MM.1S (cell line): ENCODE measurements at regions not wholly inside any gene's neighbourhood (a gene's known extent, or its start where the extent isn't known, plus 50 kb on each side); places are given as distances from the start of the nearest gene placed in this dataset.

Experiments used
- DNase-seq: peaks from one replicate; pipeline ENCODE4 v3.0.0-alpha.2; 2015
- H2AFZ ChIP-seq: fragments of 300-600 bp; sonication (generic); 2 replicates; pipeline ENCODE4 v1.6.0; 2016; ENCODE audit warnings: antibody characterized with exemption, low read length
- H3F3A ChIP-seq: fragments of 300-600 bp; sonication (generic); 2 replicates; pipeline ENCODE4 v1.6.1; 2016; ENCODE audit warnings: mild to moderate bottlenecking, antibody characterized with exemption, low read length, moderate library complexity, mixed read lengths; ENCODE audit not compliant: insufficient read depth
- H3K27ac ChIP-seq: fragments of 300-600 bp; sonication (generic); 2 replicates; pipeline ENCODE4 v1.5.1; 2016; ENCODE audit warnings: mild to moderate bottlenecking, low read length
- H3K27me3 ChIP-seq: fragments of 300-600 bp; sonication (generic); replicated peaks from 2 replicates; pipeline ENCODE4 v1.6.0; 2016; ENCODE audit warnings: low read length; ENCODE audit not compliant: insufficient read depth
- H3K36me3 ChIP-seq: fragments of 300-600 bp; sonication (generic); replicated peaks from 2 replicates; pipeline ENCODE4 v1.6.1; 2016; ENCODE audit warnings: mild to moderate bottlenecking, low read length, mixed read lengths; ENCODE audit not compliant: insufficient read depth
- H3K4me1 ChIP-seq: fragments of 300-600 bp; sonication (generic); 2 replicates; pipeline ENCODE4 v1.6.1; 2016; ENCODE audit warnings: low read length, mixed read lengths
- H3K4me2 ChIP-seq: fragments of 300-600 bp; sonication (generic); 2 replicates; pipeline ENCODE4 v1.6.0; 2016; ENCODE audit warnings: low read depth, low read length
- H3K4me3 ChIP-seq: fragments of 300-600 bp; sonication (generic); 2 replicates; pipeline ENCODE4 v1.5.1; 2016; ENCODE audit warnings: low read length, mixed read lengths
- H3K79me2 ChIP-seq: fragments of 300-600 bp; sonication (generic); 2 replicates; pipeline ENCODE4 v1.6.1; 2016; ENCODE audit warnings: mixed run types, low read length, mixed read lengths
- H3K9ac ChIP-seq: fragments of 300-600 bp; sonication (generic); 2 replicates; pipeline ENCODE4 v1.6.1; 2016; ENCODE audit warnings: low read length, mixed read lengths
- H3K9me2 ChIP-seq: fragments of 300-600 bp; sonication (generic); replicated peaks from 2 replicates; pipeline ENCODE4 v1.6.1; 2016; ENCODE audit warnings: mild to moderate bottlenecking, low read length, mixed read lengths; ENCODE audit not compliant: insufficient read depth
- H3K9me3 ChIP-seq: fragments of 300-600 bp; sonication (generic); replicated peaks from 2 replicates; pipeline ENCODE4 v1.6.1; 2016; ENCODE audit warnings: mild to moderate bottlenecking, low read length, mixed read lengths; ENCODE audit not compliant: insufficient read depth
- H4K20me1 ChIP-seq: fragments of 300-600 bp; sonication (generic); 2 replicates; pipeline ENCODE4 v1.6.1; 2016; ENCODE audit warnings: mild to moderate bottlenecking, low read length, moderate library complexity, mixed read lengths; ENCODE audit not compliant: insufficient read depth
- EZH2 ChIP-seq: fragments of 300-600 bp; sonication (generic); optimal IDR thresholded peaks from 2 replicates; pipeline ENCODE3; 2017; ENCODE audit warnings: low read depth, mild to moderate bottlenecking, antibody characterized with exemption, low read length, mixed read lengths
- EZH2phosphoT487 ChIP-seq: fragments of 300-600 bp; sonication (generic); IDR thresholded peaks from 2 replicates; pipeline ENCODE4 v1.6.1; 2018; ENCODE audit warnings: antibody characterized with exemption, low read length
- TF ChIP-seq, protein P1 (sequence below): fragments of 300-600 bp; sonication (generic); IDR thresholded peaks from 2 replicates; pipeline ENCODE4 v1.5.1; 2016; ENCODE audit warnings: antibody characterized with exemption, low read length, mixed read lengths

DNA sequence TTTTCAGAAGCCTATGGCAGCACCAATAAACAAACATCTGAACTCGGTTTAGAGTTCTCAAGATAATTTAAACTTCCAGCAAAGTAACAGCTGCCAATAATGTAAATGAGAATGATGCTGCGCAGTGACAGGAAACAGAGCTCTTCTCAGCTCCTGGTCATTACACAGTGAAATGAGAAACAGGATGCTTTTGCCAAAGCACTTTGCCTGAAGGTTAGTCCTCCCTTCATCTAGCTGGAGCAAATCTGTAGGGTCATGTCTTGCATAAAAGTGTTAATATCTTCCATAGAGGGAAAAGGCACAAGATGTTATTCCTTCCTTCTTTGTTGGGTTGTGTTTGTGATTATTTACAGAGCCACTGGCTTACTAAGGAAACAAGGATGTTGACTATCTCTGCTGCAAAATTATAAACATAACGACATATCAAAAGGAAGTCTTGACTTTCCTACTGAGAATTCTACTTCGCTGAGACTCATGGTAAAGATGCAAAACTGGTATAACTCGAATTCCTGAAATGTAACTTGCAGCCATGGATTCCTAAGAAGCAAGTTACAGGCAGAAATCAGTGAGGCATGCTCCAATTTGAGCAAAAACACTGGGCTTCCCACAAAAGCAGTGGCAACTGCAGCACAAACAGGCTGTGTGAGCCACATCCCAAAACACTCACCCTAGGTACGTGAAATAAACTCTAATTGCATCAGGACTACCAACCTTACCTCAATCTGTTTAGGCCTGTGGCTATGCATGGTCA lies 102.5 kb upstream of the BEND6 start:
- H3K9me3 ChIP-seq, result no peaks in the 10 kb centered on the region
- peak overlapping the region; percentile 21; the same call in 1 of the 2 replicates for H3K27ac ChIP-seq
- H3K9me2 ChIP-seq, result no peaks in the 10 kb centered on the region
- H4K20me1 ChIP-seq, result no peaks in the 10 kb centered on the region
- H3K27me3 ChIP-seq, result no peaks in the 10 kb centered on the region
- H3K4me3 ChIP-seq, result peak overlapping the region; percentile 43
- DNase-seq, result no peak
- H3K36me3 ChIP-seq, result no peaks in the 10 kb centered on the region
- TF ChIP-seq EZH2, result no peak
- no peak for TF ChIP-seq EZH2phosphoT487
- TF ChIP-seq, protein P1, sequence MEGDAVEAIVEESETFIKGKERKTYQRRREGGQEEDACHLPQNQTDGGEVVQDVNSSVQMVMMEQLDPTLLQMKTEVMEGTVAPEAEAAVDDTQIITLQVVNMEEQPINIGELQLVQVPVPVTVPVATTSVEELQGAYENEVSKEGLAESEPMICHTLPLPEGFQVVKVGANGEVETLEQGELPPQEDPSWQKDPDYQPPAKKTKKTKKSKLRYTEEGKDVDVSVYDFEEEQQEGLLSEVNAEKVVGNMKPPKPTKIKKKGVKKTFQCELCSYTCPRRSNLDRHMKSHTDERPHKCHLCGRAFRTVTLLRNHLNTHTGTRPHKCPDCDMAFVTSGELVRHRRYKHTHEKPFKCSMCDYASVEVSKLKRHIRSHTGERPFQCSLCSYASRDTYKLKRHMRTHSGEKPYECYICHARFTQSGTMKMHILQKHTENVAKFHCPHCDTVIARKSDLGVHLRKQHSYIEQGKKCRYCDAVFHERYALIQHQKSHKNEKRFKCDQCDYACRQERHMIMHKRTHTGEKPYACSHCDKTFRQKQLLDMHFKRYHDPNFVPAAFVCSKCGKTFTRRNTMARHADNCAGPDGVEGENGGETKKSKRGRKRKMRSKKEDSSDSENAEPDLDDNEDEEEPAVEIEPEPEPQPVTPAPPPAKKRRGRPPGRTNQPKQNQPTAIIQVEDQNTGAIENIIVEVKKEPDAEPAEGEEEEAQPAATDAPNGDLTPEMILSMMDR, result no peak
- peak overlapping the region; percentile 66 for H2AFZ ChIP-seq
- H3K4me2 ChIP-seq, result peak overlapping the region; percentile 67
- no peaks in the 10 kb centered on the region for H3F3A ChIP-seq
- H3K79me2 ChIP-seq, result no peaks in the 10 kb centered on the region
- peak overlapping the region; percentile 15; the same call in 1 of the 2 replicates for H3K9ac ChIP-seq
- H3K4me1 ChIP-seq, result peaks cover 18% of the 10 kb centered on the region

DNA sequence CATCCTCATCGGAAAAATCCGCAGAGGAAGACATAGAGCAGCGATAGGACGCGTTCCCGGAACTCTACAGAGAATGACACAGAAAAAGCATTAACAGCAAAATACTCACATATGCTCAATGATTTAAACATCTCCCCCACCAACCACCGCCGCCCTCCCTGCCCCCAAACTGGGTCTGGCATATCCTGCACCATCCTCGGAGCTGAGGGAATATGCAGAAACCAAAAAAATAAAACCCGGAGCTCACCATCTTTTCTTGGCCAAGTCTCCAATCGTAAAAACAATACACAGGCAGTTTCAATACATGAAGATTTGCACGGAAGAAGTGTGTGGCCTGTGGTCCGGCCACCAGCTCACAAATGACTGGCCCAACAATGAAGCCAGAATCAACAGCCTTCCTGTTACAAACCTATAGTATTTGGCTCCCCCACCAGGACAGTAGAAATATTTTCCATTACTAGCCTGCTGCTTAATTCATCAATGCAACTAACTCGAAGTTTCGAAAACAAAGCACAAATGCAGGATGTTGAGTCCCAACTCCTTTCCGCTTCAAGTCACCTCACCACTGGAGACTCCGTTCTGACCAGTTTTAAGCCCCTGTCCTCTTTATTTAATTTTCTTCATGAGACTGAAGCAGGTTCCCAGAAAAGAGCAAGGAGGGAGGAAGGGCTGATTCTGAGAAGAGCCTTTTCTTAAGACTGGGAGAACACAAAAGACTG lies 103.2 kb upstream of the BEND6 start:
- Histone ChIP-seq H3K79me2 (no peaks in the 10 kb centered on the region), H3K4me3 (peak overlapping the region; percentile 43), H3K4me1 (peaks cover 18% of the 10 kb centered on the region), H3F3A (no peaks in the 10 kb centered on the region), H3K36me3 (no peaks in the 10 kb centered on the region), H3K4me2 (peak overlapping the region; percentile 67), H3K9ac (peak overlapping the region; percentile 15; the same call in 1 of the 2 replicates), H2AFZ (peak overlapping the region; percentile 66), H3K9me2 (no peaks in the 10 kb centered on the region), H3K27me3 (no peaks in the 10 kb centered on the region), H4K20me1 (no peaks in the 10 kb centered on the region), H3K27ac (peak overlapping the region; percentile 21; the same call in 1 of the 2 replicates), H3K9me3 (no peaks in the 10 kb centered on the region)
- no peak for TF ChIP-seq EZH2phosphoT487
- TF ChIP-seq, protein P1, result peak; percentile 75
- DNase-seq, result peak; percentile 80

DNA sequence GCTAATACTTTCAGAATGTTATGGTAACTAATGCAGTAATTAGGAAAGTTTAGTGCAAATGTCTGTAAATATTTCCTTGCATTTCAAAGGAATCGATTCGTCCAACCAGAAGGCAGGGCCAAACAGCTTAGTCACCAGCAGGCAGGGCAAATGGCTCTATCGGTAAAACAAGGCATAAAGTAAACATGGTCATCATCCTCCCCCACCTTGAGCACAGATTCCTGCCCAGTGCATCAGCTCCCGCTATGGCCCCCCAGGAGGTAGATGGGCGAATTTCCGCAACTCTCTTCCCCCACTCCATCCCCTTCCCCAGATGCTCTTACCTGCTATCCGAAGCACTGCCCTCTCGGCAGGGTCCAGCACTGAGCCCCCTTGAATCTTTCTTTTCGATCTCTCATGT lies 103.8 kb upstream of the BEND6 start:
- DNase-seq, result no peak
- Histone ChIP-seq H3K27ac (no peak overlapping the region), H3K79me2 (no peaks in the 10 kb centered on the region), H3K9me3 (no peaks in the 10 kb centered on the region), H3K4me2 (peak overlapping the region; percentile 67; the same call in 1 of the 2 replicates), H4K20me1 (no peaks in the 10 kb centered on the region), H3K4me1 (peaks cover 18% of the 10 kb centered on the region), H3K4me3 (no peak overlapping the region), H3K27me3 (no peaks in the 10 kb centered on the region), H3K9ac (no peak overlapping the region), H3K36me3 (no peaks in the 10 kb centered on the region), H2AFZ (no peak overlapping the region), H3F3A (no peaks in the 10 kb centered on the region), H3K9me2 (no peaks in the 10 kb centered on the region)
- TF ChIP-seq, protein P1, result no peak
- TF ChIP-seq EZH2 (no peak), EZH2phosphoT487 (no peak)
